Activated T-helper 1 cell treated with anti-CD3 and anti-CD28 coated beads, Interleukin-12 subunit alpha, Interleukin-12 subunit beta, Interleukin-2, Interleukin-4 antibody, amounts not matched to agents 30 ng/mL and 10 ng/mL and 1 ng/mL, durations not matched to agents 14 hours and 24 hours and 36 hours (primary cell): ENCODE measurements at regions not wholly inside any gene's neighbourhood (a gene's known extent, or its start where the extent isn't known, plus 50 kb on each side); places are given as distances from the start of the nearest gene placed in this dataset.

ENCODE experiments used
- DNase-seq: peaks from one replicate; pipeline ENCODE4 v3.0.0; 2021; ENCODE audit warnings: low spot score
- H3K27ac Mint-ChIP-seq: one replicate; pipeline ENCODE4 v1.8.0; 2021; ENCODE audit warnings: mild to moderate bottlenecking, mixed read lengths
- H3K27me3 Mint-ChIP-seq: one replicate; pipeline ENCODE4 v1.8.0; 2022; ENCODE audit warnings: mild to moderate bottlenecking, moderate library complexity, mixed read lengths; ENCODE audit not compliant: insufficient read depth
- H3K36me3 Mint-ChIP-seq: one replicate; pipeline ENCODE4 v1.8.0; 2021; ENCODE audit warnings: low read depth, mixed read lengths
- H3K4me1 Mint-ChIP-seq: one replicate; pipeline ENCODE4 v1.8.0; 2021; ENCODE audit warnings: low read depth, mixed read lengths
- H3K4me3 Mint-ChIP-seq: one replicate; pipeline ENCODE4 v1.8.0; 2021; ENCODE audit warnings: mild to moderate bottlenecking, moderate library complexity, mixed read lengths
- H3K9me3 Mint-ChIP-seq: one replicate; pipeline ENCODE4 v1.8.0; 2021; ENCODE audit warnings: mixed read lengths
- intact Hi-C: fragments of 100-400 bp; cut with micrococcal nuclease; formaldehyde crosslinking; loops from one replicate; pipeline ENCODE4 v1.15.1; 2024

GRCh38 chr3:127352612-127353011, 64.8 kb upstream of the PRR20G start:
- no peak overlapping the region for H3K27ac Mint-ChIP-seq
- intact Hi-C loops = no loop called here
- H3K4me1 Mint-ChIP-seq = no peaks in the 10 kb centered on the region
- H3K4me3 Mint-ChIP-seq = no peak overlapping the region
- no peak for DNase-seq
- H3K36me3 Mint-ChIP-seq = no peaks in the 10 kb centered on the region
- peaks cover 4% of the 10 kb centered on the region for H3K27me3 Mint-ChIP-seq
- H3K9me3 Mint-ChIP-seq = peaks cover 14% of the 10 kb centered on the region

- peaks cover 6% of the 10 kb centered on the region for H3K9me3 Mint-ChIP-seq
- no peak overlapping the region for H3K27ac Mint-ChIP-seq
- no peak for DNase-seq
- no peaks in the 10 kb centered on the region for H3K36me3 Mint-ChIP-seq
- H3K27me3 Mint-ChIP-seq = peaks cover 4% of the 10 kb centered on the region
- H3K4me3 Mint-ChIP-seq = no peak overlapping the region
- no peaks in the 10 kb centered on the region for H3K4me1 Mint-ChIP-seq
- intact Hi-C loops = no loop called here
Observed at GRCh38 chr3:127351775-127352350, 64.0 kb upstream of the PRR20G start.

- Mint-ChIP-seq H3K4me3 (no peak overlapping the region), H3K4me1 (no peaks in the 10 kb centered on the region), H3K9me3 (peaks cover 4% of the 10 kb centered on the region), H3K36me3 (no peaks in the 10 kb centered on the region), H3K27ac (no peak overlapping the region), H3K27me3 (peaks cover 4% of the 10 kb centered on the region)
- DNase-seq = no peak
- intact Hi-C loops = no loop called here
Observed at GRCh38 chr3:127351321-127351720, 63.5 kb upstream of the PRR20G start.

GRCh38 chr3:127350172-127351050, 62.6 kb upstream of the PRR20G start:
- H3K4me1 Mint-ChIP-seq = no peaks in the 10 kb centered on the region
- H3K4me3 Mint-ChIP-seq = no peak overlapping the region
- no peaks in the 10 kb centered on the region for H3K36me3 Mint-ChIP-seq
- DNase-seq = no peak
- H3K9me3 Mint-ChIP-seq = no peaks in the 10 kb centered on the region
- H3K27me3 Mint-ChIP-seq = peaks cover 4% of the 10 kb centered on the region
- H3K27ac Mint-ChIP-seq = no peak overlapping the region
- intact Hi-C loops = no loop called here

GRCh38 chr3:127349501-127350171, 61.8 kb upstream of the PRR20G start:
- Mint-ChIP-seq H3K36me3 (no peaks in the 10 kb centered on the region), H3K4me3 (no peak overlapping the region), H3K27me3 (peaks cover 4% of the 10 kb centered on the region), H3K4me1 (no peaks in the 10 kb centered on the region), H3K27ac (no peak overlapping the region), H3K9me3 (no peaks in the 10 kb centered on the region)
- intact Hi-C loops = no loop called here
- DNase-seq = no peak

- Mint-ChIP-seq H3K4me1 (no peaks in the 10 kb centered on the region), H3K27me3 (peaks cover 4% of the 10 kb centered on the region), H3K36me3 (no peaks in the 10 kb centered on the region), H3K4me3 (no peak overlapping the region), H3K9me3 (peaks cover 8% of the 10 kb centered on the region), H3K27ac (no peak overlapping the region)
- DNase-seq = no peak
- intact Hi-C loops = no loop called here
Observed at GRCh38 chr3:127342735-127343134, 54.9 kb upstream of the PRR20G start.

GRCh38 chr3:127339928-127340861, 52.3 kb upstream of the PRR20G start:
- H3K4me3 Mint-ChIP-seq = no peak overlapping the region
- H3K9me3 Mint-ChIP-seq = peaks cover 8% of the 10 kb centered on the region
- H3K27me3 Mint-ChIP-seq = peaks cover 7% of the 10 kb centered on the region
- no peaks in the 10 kb centered on the region for H3K4me1 Mint-ChIP-seq
- DNase-seq = no peak
- H3K36me3 Mint-ChIP-seq = no peaks in the 10 kb centered on the region
- H3K27ac Mint-ChIP-seq = no peak overlapping the region
- intact Hi-C loops = no loop called here

- Mint-ChIP-seq H3K27me3 (peaks cover 7% of the 10 kb centered on the region), H3K9me3 (peaks cover 8% of the 10 kb centered on the region), H3K4me1 (no peaks in the 10 kb centered on the region), H3K36me3 (no peaks in the 10 kb centered on the region), H3K4me3 (no peak overlapping the region), H3K27ac (no peak overlapping the region)
- no peak for DNase-seq
- intact Hi-C loops = no loop called here
Observed at GRCh38 chr3:127339016-127339415, 51.2 kb upstream of the PRR20G start.

- Mint-ChIP-seq H3K4me3 (no peak overlapping the region), H3K36me3 (no peaks in the 10 kb centered on the region), H3K27ac (no peak overlapping the region), H3K4me1 (no peaks in the 10 kb centered on the region), H3K27me3 (peaks cover 7% of the 10 kb centered on the region), H3K9me3 (peaks cover 8% of the 10 kb centered on the region)
- intact Hi-C loops = no loop called here
- DNase-seq = no peak
Observed at GRCh38 chr3:127337911-127338531, 50.2 kb upstream of the PRR20G start.
